Muscle layer of colon (tissue), 2 donors: ENCODE measurements at regions not wholly inside any gene's neighbourhood (a gene's known extent, or its start where the extent isn't known, plus 50 kb on each side); places are given as distances from the start of the nearest gene placed in this dataset.

ENCODE experiments used
- H3K27ac ChIP-seq: one replicate; pipeline ENCODE4 v1.7.0; 2013; ENCODE audit warnings: low read depth, mild to moderate bottlenecking, low read length, moderate library complexity
- H3K27me3 ChIP-seq, 2 donors: one replicate each; pipeline ENCODE4 v1.7.0; 2013; ENCODE audit warnings: low read length in 2 of 2, mild to moderate bottlenecking in 2 of 2; ENCODE audit not compliant: insufficient read depth in 2 of 2, control insufficient read depth in 1 of 2
- H3K36me3 ChIP-seq: one replicate; pipeline ENCODE4 v1.7.0; 2013; ENCODE audit warnings: mild to moderate bottlenecking, low read length; ENCODE audit not compliant: insufficient read depth
- H3K4me1 ChIP-seq: one replicate; pipeline ENCODE4 v1.7.0; 2013; ENCODE audit warnings: mild to moderate bottlenecking, low read length; ENCODE audit not compliant: insufficient read depth
- H3K4me3 ChIP-seq, 2 donors: one replicate each; pipeline ENCODE4 v1.7.0; 2013; ENCODE audit warnings: low read length in 2 of 2, low read depth in 1 of 2, mild to moderate bottlenecking in 1 of 2, moderate library complexity in 1 of 2
- H3K9ac ChIP-seq: one replicate; pipeline ENCODE4 v1.7.0; 2013; ENCODE audit warnings: low read length
- H3K9me3 ChIP-seq: one replicate; pipeline ENCODE4 v1.7.0; 2013; ENCODE audit warnings: mild to moderate bottlenecking, low read length
- donor health status: abdominal sarcoma.
- donor health status: Adenocarcinoma of cecum.

DNA sequence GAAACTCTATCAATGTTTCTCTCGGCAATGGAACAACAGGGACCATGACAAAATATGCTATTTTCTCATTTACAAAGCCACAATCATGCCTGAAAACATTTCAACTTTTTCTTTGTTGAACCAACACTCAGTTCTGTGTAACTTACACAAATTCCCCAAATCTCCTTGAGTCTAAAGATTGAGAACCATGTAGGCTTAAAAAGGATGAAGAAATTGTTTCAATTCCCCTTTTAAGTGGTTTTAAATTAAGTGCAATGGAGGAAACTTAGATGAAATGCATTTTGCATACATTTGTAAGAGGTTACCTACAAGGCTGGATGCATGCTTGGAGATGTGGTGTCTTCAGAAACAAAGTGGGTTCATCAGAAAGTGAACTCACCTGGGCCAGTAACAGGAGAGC is 566.4 kb upstream of the CDH11 start:
- H3K4me1 ChIP-seq: no peaks in the 10 kb centered on the region
- no peaks in the 10 kb centered on the region for H3K9me3 ChIP-seq
- H3K27ac ChIP-seq: no peak overlapping the region
- no peak overlapping the region for H3K9ac ChIP-seq
- no peak overlapping the region for H3K4me3 ChIP-seq
- H3K27me3 ChIP-seq: no peaks in the 10 kb centered on the region
- H3K36me3 ChIP-seq: no peaks in the 10 kb centered on the region

GRCh38 chr16:65684230-65684629 is 562.4 kb upstream of the CDH11 start:
- H3K4me1 ChIP-seq: no peaks in the 10 kb centered on the region
- H3K9me3 ChIP-seq: no peaks in the 10 kb centered on the region
- no peak overlapping the region for H3K4me3 ChIP-seq

GRCh38 chr16:65681406-65681805 is 559.5 kb upstream of the CDH11 start:
- no peak overlapping the region for H3K4me3 ChIP-seq
- no peaks in the 10 kb centered on the region for H3K27me3 ChIP-seq
- no peak overlapping the region for H3K27ac ChIP-seq
- H3K9me3 ChIP-seq: no peaks in the 10 kb centered on the region
- H3K9ac ChIP-seq: no peak overlapping the region
- no peaks in the 10 kb centered on the region for H3K4me1 ChIP-seq
- no peaks in the 10 kb centered on the region for H3K36me3 ChIP-seq

More at GRCh38 chr16:65684230-65684629, 562.4 kb upstream of the CDH11 start:
- H3K27me3 ChIP-seq: no peaks in the 10 kb centered on the region
- H3K9ac ChIP-seq: no peak overlapping the region
- no peak overlapping the region for H3K27ac ChIP-seq
- H3K36me3 ChIP-seq: no peaks in the 10 kb centered on the region

- Histone ChIP-seq H3K27ac (no peak overlapping the region), H3K4me3 (no peak overlapping the region), H3K4me1 (no peaks in the 10 kb centered on the region), H3K36me3 (no peaks in the 10 kb centered on the region), H3K27me3 (no peaks in the 10 kb centered on the region), H3K9me3 (no peaks in the 10 kb centered on the region), H3K9ac (no peak overlapping the region)
Observed at GRCh38 chr16:65679785-65680184, 557.9 kb upstream of the CDH11 start.

DNA sequence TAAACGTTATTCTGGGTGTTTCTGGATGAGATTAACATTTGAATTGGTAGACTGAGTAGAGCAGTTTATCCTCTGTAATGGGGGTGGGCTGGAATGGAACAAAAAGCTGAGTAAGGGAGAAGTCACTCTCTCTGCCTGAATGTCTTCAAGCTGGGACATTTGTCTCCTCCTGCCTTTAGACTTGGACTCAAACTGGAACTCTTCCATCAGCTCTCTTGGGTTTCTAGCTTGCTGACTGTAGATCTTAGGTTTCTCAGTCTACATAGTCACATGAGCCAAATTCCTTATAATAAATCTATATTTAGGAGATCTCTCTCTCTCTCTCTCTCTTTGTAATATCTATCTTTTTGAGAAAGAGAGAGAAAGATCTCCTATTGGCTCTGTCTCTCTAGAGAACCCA is 553.3 kb upstream of the CDH11 start:
- no peaks in the 10 kb centered on the region for H3K27me3 ChIP-seq
- no peak overlapping the region for H3K9ac ChIP-seq
- H3K9me3 ChIP-seq: no peaks in the 10 kb centered on the region
- no peak overlapping the region for H3K27ac ChIP-seq
- no peak overlapping the region for H3K4me3 ChIP-seq
- H3K4me1 ChIP-seq: no peaks in the 10 kb centered on the region
- no peaks in the 10 kb centered on the region for H3K36me3 ChIP-seq

- Histone ChIP-seq H3K9ac (no peak overlapping the region), H3K27ac (no peak overlapping the region), H3K27me3 (no peaks in the 10 kb centered on the region), H3K4me3 (no peak overlapping the region), H3K4me1 (no peaks in the 10 kb centered on the region), H3K9me3 (no peaks in the 10 kb centered on the region), H3K36me3 (no peaks in the 10 kb centered on the region)
Observed at GRCh38 chr16:65672960-65673359, 551.1 kb upstream of the CDH11 start.

- Histone ChIP-seq H3K9ac (no peak overlapping the region), H3K9me3 (no peaks in the 10 kb centered on the region), H3K27me3 (no peaks in the 10 kb centered on the region), H3K4me3 (no peak overlapping the region), H3K36me3 (no peaks in the 10 kb centered on the region), H3K27ac (no peak overlapping the region), H3K4me1 (no peaks in the 10 kb centered on the region)
Observed at GRCh38 chr16:65671071-65671470, 549.2 kb upstream of the CDH11 start.

- Histone ChIP-seq H3K4me1 (no peaks in the 10 kb centered on the region), H3K36me3 (no peaks in the 10 kb centered on the region), H3K9ac (no peak overlapping the region), H3K9me3 (no peaks in the 10 kb centered on the region), H3K27ac (no peak overlapping the region), H3K4me3 (no peak overlapping the region), H3K27me3 (no peaks in the 10 kb centered on the region)
Observed at GRCh38 chr16:65668064-65668595, 546.3 kb upstream of the CDH11 start.

DNA sequence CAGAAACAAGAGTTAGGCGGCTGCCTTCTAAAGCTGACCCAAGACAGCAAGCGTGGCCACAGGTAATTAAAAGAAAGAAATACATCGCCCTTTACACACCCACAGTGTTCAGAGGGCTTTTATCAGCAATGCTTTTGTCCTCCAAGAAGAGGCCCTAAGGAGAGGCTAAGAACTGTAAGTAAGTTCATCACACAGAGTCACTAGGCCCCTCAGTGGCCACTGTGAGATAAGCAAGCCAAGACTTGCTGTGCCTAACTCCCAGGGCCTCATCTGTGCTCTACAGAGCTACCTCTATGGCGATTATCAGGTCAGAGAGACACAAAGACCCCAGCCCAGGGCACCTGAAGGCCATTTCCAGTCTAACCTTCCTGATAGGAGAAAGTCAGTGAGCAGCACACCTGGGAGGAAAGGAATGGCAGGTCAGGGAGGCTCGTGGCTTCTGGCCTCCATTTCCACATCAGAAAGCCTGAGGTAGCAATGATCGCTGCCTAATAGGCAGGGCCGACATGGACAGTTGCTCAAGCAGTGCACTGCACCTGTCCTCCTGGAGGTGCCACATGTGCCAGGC is 545.2 kb upstream of the CDH11 start:
- H3K9me3 ChIP-seq: no peaks in the 10 kb centered on the region
- no peak overlapping the region for H3K4me3 ChIP-seq
- H3K4me1 ChIP-seq: no peaks in the 10 kb centered on the region
- H3K27ac ChIP-seq: no peak overlapping the region
- no peak overlapping the region for H3K9ac ChIP-seq
- no peaks in the 10 kb centered on the region for H3K36me3 ChIP-seq
- H3K27me3 ChIP-seq: no peaks in the 10 kb centered on the region

GRCh38 chr16:65666132-65666941 is 544.5 kb upstream of the CDH11 start:
- no peaks in the 10 kb centered on the region for H3K36me3 ChIP-seq
- H3K4me3 ChIP-seq: no peak overlapping the region
- no peak overlapping the region for H3K9ac ChIP-seq
- H3K27me3 ChIP-seq: no peaks in the 10 kb centered on the region
- no peaks in the 10 kb centered on the region for H3K4me1 ChIP-seq
- H3K27ac ChIP-seq: no peak overlapping the region
- no peaks in the 10 kb centered on the region for H3K9me3 ChIP-seq

- H3K4me1 ChIP-seq: no peaks in the 10 kb centered on the region
- H3K9ac ChIP-seq: no peak overlapping the region
- no peaks in the 10 kb centered on the region for H3K9me3 ChIP-seq
- no peaks in the 10 kb centered on the region for H3K36me3 ChIP-seq
- H3K27me3 ChIP-seq: no peaks in the 10 kb centered on the region
- no peak overlapping the region for H3K4me3 ChIP-seq
- no peak overlapping the region for H3K27ac ChIP-seq
Observed at GRCh38 chr16:65665586-65665985, 543.7 kb upstream of the CDH11 start.

DNA sequence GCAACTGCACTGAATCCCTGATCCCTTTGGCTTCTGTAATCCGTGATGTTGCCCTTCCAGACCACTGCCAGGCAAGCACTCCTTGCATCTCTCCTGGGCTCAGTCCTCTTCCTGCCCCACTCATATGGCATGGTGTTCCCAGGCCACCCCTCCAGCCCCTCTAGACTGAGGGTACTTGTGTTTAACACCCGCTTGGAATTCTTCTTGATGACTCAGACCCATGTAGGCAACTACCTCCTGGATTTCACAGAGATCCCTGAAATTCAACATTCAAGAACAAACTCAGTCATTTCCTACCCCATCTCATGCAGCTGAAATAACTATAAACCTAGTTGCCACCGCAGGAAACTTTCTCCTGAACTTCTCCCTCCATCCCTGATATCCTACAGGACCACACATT is 541.9 kb upstream of the CDH11 start:
- Histone ChIP-seq H3K27ac (no peak overlapping the region), H3K36me3 (no peaks in the 10 kb centered on the region), H3K27me3 (no peaks in the 10 kb centered on the region), H3K4me1 (no peaks in the 10 kb centered on the region), H3K9ac (no peak overlapping the region), H3K4me3 (no peak overlapping the region), H3K9me3 (no peaks in the 10 kb centered on the region)
